Hematopoietic multipotent progenitor cell treated with erythropoietin and hydrocortisone succinate and interleukin-3 and kit ligand, for 6 days (in vitro differentiated cells): ENCODE measurements at regions not wholly inside any gene's neighbourhood (a gene's known extent, or its start where the extent isn't known, plus 50 kb on each side); places are given as distances from the start of the nearest gene placed in this dataset.
A peak's percentile ranks its signal among the peaks of the same experiment; 100 is the strongest.
"Not testable (repeated sequence)": the region's sequence is repeated elsewhere in the genome, so short reads cannot be mapped to it uniquely, and the experiment has no call there.

ENCODE experiments used
- DNase-seq: peaks from one replicate; pipeline ENCODE4 v3.0.0-alpha.2; 2015

GRCh38 chr3:18725668-18726407, 300.7 kb upstream of the SATB1 start:
- DNase-seq, result peak; percentile 64

- no peak for DNase-seq
Observed at GRCh38 chr3:18724456-18724855, 299.3 kb upstream of the SATB1 start.

DNA sequence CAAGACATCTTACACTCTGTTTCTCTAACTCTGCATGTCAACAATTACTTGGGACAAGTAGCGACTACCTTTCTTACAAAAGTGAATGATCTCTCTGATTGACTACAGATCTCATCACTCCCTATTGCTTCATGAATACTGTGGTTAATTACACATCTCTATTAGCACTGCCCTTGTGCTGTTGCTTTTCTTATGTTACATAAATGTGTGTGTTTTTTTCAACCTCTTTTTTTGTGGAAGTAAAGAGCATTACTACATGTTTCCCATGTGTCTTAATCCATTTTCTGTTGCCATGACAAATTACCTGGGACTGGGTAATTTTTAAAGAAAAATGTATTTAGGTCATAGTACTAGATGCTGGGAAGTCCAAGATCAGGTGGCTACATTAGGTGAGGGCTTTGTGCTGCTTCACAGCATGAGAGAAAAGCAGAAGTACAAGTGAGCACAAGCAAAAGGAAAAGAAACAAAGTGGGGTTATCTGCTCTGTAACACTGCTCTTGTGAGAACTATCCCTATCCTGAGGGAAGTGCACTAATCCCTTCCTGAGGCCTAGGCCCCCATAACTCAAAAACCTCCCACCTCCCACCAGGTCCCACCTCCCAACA, 298.2 kb upstream of the SATB1 start:
- peak; percentile 13 for DNase-seq

- no peak for DNase-seq
Observed at GRCh38 chr3:18720543-18720942, 295.4 kb upstream of the SATB1 start.

DNA sequence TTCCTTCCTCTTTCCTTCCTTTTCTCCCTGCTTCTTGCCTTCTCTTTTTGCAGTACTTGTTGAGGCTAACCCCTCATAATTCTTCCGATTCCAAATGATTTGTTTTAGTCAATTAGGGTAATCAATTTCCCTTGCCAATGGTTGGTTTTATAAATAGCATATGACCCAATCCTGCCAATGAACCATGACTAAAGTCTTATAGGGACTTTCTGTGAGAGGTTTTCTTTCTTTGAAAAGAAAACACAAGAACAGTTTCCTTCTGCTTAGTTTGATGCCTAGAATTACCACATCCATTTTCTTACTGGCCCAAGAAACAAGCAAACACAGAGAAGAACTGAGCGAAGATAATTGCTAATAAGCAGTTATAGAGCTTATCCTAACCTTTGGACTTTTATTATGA, 292.5 kb upstream of the SATB1 start:
- no peak for DNase-seq

DNA sequence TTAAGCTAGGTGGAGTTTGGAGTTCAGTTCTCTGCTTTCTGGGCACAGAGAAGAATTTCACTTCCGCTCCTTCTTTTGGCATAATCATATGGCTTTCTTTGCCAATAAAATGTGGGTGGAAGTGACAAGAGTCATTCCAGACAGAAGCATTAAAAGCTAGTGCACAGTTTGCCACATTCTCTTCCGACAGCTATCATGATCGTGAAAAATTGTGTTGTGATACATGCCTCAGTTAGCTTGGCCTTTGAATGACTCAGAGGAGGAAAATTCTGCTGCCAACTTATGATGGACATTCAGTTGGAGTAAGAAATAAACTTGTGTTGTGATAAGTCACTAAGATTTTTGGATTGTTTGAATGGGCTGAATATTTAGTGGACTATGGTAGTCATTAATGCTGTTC, 291.7 kb upstream of the SATB1 start:
- no peak for DNase-seq

DNA sequence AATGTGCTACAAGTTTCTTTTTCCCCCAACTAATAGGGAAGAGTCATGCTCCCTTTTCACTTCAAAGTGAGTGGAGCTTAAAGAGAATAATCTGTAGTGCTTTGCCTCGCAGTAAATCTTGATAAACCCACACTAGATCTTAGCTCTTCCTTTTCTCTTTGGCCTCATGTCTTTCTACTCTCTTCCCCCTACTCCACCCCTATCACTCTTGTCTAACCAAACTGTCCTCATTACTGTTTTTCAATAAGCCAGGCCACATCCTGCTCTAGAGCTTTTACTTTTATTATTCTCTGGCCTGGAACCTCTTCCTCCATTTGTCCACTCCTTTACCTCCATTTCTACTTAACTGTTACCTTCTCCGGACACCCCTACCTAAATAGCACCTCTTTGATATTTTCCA, 291.0 kb upstream of the SATB1 start:
- peak; percentile 12 for DNase-seq

DNA sequence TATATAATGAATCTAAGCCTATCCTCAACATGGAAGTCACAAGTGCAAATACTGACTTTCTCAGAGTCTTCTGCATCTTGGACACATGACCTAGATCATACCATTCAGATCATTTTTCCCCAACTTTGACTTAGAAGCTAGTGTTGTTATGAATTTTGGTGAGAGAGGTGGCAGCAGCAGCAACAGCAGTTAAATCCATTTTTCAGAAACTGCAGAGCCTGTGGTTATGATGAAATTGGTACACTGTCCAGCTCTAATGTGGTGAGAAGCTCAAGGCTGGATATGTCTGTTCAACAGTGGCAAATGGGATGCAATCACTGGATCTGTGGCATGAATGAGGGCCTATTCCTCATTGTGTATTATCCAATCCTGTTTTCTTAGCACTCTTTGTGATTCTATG, 290.1 kb upstream of the SATB1 start:
- no peak for DNase-seq

DNA sequence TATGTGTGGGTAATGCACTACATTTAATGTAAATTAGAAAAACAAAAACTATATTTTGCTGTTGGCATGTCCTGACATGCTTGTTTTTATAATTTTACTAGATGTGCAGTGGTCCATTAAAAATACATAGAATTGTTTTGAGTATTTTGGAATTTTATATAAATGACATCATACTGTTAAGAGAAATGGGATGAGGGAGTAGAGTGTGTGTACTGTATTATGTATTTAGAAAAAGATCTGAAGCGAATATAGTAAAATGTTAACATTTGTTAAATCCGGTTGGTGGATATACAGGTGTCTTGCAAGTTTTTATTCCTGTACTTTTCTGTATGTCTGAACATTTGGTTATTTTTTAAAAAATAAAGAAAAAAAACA, 288.4 kb upstream of the SATB1 start:
- no peak for DNase-seq

- no peak for DNase-seq
Observed at GRCh38 chr3:18712713-18713576, 287.8 kb upstream of the SATB1 start.

DNA sequence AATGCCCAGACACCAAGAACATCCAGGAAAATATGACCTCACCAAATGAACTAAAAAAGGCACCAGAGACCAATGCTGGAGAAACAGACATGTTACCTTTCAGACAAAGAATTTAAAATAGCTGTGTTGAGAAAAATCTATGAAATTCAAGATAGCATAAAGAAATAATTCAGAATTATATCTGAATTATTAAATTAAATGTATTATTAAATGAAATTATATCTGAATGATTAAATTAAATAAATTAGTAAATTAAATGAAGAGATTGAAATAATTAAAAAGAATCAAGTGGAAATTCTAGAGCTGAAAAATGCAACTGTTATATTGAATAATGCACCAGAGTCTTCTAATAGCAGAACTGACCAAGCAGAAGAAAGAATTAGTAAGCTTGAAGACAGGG, 279.2 kb upstream of the SATB1 start:
- DNase-seq, result no peak

DNA sequence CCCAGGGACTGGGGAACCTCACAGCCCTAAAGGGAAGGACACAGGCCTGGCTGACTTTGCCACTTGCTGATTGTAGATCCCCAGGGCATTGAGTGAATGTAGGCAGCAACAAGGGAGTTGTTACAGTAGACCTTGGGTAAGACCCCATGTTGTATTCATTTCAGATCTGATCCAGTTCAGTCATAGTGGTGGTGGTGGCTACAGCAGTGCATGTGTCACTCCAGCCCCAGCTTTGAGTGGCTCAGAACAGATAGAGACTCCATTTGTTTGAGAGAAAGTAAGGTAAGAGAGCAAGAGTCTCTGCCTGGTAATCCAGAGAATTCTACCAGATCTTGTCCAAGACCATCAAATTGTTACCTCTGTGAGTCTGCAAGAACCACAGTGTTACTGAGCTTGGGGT, 278.7 kb upstream of the SATB1 start:
- no peak for DNase-seq

GRCh38 chr3:18693588-18694329, 268.6 kb upstream of the SATB1 start:
- not testable (repeated sequence) for DNase-seq

- DNase-seq, result no peak
Observed at GRCh38 chr3:18687286-18687685, 262.1 kb upstream of the SATB1 start.

DNA sequence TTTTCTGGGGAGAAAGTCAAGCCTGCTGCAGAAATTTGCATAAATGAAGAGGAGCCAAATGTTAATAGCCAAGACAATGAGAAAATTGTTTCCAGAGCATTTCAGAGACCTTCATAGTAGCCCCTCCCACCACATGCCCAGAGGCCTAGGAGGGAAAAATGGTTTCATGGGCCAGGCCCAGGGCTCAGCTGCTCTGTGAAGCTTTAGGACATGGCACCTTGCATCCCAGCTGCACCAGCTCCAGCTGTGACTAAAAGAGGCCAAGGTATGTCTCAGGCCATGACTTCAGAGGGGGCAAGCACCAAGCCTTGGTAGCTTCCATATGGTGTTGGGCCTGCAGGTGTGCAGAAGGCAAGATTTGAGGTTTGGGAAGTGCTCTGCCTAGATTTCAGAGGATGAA, 258.8 kb upstream of the SATB1 start:
- no peak for DNase-seq

DNA sequence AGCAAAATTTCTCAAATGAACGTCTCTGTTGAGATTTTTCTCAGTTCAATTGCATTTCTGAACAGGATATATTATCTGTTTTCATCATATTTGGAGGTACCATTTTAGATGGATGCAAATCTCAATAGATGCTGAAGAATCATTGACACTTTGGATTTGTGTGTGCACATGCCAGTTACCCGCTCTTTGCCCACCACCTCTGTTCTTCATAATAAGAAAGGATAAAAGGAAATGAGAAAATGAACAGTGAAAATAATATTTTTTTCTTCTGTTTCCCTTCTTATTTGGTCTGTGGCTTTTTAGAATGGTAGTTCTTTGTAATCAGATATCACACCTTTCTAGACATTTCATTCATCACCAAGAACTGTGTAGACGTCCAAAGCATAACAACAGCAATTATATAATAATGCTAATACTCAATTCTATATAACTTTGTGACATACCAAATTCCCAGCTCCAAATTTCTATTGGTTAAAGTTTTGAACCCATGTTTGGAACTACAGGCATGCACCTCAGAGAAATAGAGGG, 256.7 kb upstream of the SATB1 start:
- DNase-seq, result no peak

DNA sequence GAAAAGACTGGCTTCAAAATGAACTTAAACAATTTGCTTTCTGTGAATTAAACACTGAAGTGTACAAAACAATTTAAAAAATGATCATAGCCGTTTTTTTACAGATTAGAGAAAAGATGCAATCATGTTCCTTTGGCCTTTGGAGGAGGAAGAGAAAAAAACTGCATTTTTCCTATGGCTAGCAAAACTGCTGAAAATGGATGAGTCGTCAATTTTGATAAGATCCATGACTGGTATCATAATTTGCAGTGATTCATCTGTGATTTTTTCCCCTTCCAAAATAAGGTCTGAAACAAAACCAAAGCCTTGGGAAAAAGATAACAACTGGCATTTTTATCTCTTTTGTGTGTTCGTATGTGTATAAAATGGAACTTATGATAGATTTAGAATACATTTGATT, 255.6 kb upstream of the SATB1 start:
- DNase-seq, result no peak

DNA sequence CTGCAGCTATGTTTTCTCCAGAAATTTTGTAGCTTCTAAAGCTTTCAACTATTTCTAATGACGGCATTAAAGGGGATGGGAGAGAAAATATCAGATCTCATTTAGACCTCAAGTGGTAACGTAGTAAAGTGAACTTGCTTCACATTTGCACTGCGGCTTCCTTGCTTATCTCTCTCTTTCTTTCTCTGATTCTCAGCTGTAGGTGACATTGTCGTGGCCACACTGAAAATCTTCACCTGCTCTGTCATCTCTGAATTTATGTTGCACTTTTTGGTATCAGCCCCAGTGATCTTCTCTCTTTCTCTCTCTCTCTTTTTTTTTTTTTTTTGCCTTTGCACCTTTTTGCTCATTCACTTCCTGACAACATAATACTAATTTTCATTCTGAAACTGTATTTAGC, 254.1 kb upstream of the SATB1 start:
- DNase-seq, result no peak

GRCh38 chr3:18675197-18675596, 250.1 kb upstream of the SATB1 start:
- no peak for DNase-seq

GRCh38 chr3:18672561-18672960, 247.4 kb upstream of the SATB1 start:
- DNase-seq, result no peak

- no peak for DNase-seq
Observed at GRCh38 chr3:18670759-18671158, 245.6 kb upstream of the SATB1 start.

GRCh38 chr3:18669374-18669773, 244.2 kb upstream of the SATB1 start:
- DNase-seq, result no peak

DNA sequence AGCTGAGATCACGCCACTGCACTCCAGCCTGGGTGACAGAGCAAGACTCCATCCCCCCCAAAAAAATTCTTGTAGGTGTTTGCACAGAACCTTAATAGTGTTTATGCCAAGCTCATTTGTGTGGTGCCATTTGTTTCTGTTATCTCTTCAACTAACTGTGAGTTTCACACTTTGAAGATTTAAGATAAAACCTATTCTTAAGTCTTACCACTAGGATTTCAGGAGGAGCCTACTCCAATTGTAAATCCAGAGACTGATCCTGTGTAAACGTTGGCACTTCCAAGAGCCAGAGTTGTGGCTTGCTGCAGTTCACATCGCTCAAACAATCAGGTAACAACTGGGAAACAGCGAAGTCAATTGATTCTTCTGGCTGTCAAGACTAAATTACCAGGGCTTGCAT, 242.4 kb upstream of the SATB1 start:
- DNase-seq, result no peak
